ENCODE measurements at regions not wholly inside any gene's neighbourhood (a gene's known extent, or its start where the extent isn't known, plus 50 kb on each side); places are given as distances from the start of the nearest gene placed in this dataset.

DNA sequence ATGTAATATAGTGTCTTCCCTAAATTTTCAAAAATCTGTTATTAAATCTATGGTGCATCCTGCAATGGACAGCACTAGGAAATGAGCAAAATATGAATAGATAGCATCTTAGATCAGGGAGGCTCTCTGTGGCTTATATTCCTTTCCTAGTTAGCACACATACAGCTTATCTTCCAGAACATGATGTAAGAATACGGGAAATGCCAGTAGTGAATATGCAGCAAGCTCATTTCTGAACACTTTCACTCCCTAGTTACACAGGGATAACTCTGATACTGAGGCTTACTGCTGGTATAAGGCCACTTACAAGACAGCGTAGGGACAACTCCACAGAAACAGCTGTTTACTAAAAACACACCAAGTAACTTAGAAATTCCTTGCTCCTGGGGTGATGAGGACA lies 297.3 kb upstream of the SMARCA2 start:
- CTCF ChIA-PET, result no interaction called here
- POLR2A ChIA-PET, result no interaction called here
- RAD21 ChIA-PET (ENCODE audit: low non-redundant PET in 1 of 2, low total read pairs in 2 of 2, uncharacterized antibody in 2 of 2, unreplicated experiment in 2 of 2), result no interaction called here
- no peak overlapping the region for H3K9ac ChIP-seq (ENCODE audit: low read length)
- intact Hi-C loops (cut with micrococcal nuclease), result no loop called here
- H4K20me1 ChIP-seq (ENCODE audit: insufficient read depth), result no peaks in the 10 kb centered on the region
- no peaks in the 10 kb centered on the region for H3K79me2 ChIP-seq (ENCODE audit: insufficient read depth, low read length)
- no peaks in the 10 kb centered on the region for H3K27me3 ChIP-seq (ENCODE audit: insufficient read depth, low read length)
- TF ChIP-seq POLR2A (IDR thresholded peaks at IDR 0.05; ENCODE audit: borderline replicate concordance, extremely low read depth, insufficient read depth, insufficient read length) (no peak), TCF7L2 (IDR thresholded peaks at IDR 0.05; ENCODE audit: borderline replicate concordance, extremely low read depth, insufficient read depth, insufficient read length) (no peak), CBX3 (IDR thresholded peaks at IDR 0.05; ENCODE audit: low read depth) (no peak), EZH2 (IDR thresholded peaks at IDR 0.05) (no peak), JUND (IDR thresholded peaks at IDR 0.05) (no peak), EGR1 (IDR thresholded peaks at IDR 0.05; ENCODE audit: low read depth) (no peak), POLR2AphosphoS5 (IDR thresholded peaks at IDR 0.05; ENCODE audit: low read depth, low read length) (no peak), RAD21 (IDR thresholded peaks at IDR 0.05; ENCODE audit: low read depth) (no peak), ELF1 (IDR thresholded peaks at IDR 0.05; ENCODE audit: borderline replicate concordance, low read depth) (no peak), SIN3A (IDR thresholded peaks at IDR 0.05; ENCODE audit: low read depth) (no peak), EZH2phosphoT487 (IDR thresholded peaks at IDR 0.05; ENCODE audit: borderline replicate concordance) (no peak), FOSL1 (IDR thresholded peaks at IDR 0.05; ENCODE audit: low read depth) (no peak), YY1 (IDR thresholded peaks at IDR 0.05; ENCODE audit: extremely low read depth, insufficient replicate concordance, low read depth, low read length) (no peak), ZFX (IDR thresholded peaks at IDR 0.05) (no peak)
- TF ChIP-seq, protein P1, sequence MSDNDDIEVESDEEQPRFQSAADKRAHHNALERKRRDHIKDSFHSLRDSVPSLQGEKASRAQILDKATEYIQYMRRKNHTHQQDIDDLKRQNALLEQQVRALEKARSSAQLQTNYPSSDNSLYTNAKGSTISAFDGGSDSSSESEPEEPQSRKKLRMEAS (IDR thresholded peaks at IDR 0.05), result no peak
- TF ChIP-seq, protein P2, sequence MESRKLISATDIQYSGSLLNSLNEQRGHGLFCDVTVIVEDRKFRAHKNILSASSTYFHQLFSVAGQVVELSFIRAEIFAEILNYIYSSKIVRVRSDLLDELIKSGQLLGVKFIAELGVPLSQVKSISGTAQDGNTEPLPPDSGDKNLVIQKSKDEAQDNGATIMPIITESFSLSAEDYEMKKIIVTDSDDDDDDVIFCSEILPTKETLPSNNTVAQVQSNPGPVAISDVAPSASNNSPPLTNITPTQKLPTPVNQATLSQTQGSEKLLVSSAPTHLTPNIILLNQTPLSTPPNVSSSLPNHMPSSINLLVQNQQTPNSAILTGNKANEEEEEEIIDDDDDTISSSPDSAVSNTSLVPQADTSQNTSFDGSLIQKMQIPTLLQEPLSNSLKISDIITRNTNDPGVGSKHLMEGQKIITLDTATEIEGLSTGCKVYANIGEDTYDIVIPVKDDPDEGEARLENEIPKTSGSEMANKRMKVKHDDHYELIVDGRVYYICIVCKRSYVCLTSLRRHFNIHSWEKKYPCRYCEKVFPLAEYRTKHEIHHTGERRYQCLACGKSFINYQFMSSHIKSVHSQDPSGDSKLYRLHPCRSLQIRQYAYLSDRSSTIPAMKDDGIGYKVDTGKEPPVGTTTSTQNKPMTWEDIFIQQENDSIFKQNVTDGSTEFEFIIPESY (IDR thresholded peaks at IDR 0.05; ENCODE audit: extremely low read depth, insufficient replicate concordance, low read length), result no peak
- H3K4me2 ChIP-seq (ENCODE audit: low read length), result no peak overlapping the region
- no peak overlapping the region for H3K4me3 ChIP-seq (replicated peaks in 1 of 2; ENCODE audit: low read depth in 1 of 2, low read length in 2 of 2)
- H2AFZ ChIP-seq (ENCODE audit: low read depth, low read length, poor library complexity, severe bottlenecking), result no peak overlapping the region
- H3K9me3 ChIP-seq (ENCODE audit: control insufficient read depth in 1 of 2, insufficient read depth in 1 of 2, low read depth in 1 of 2, low read length in 2 of 2), result peaks cover 0 to 2% of the 10 kb centered on the region in 2 experiments; a peak in 1 of 4 replicates
- H3K27ac ChIP-seq (ENCODE audit: low read depth, low read length), result no peak overlapping the region
- H3K9me2 ChIP-seq (ENCODE audit: insufficient read depth), result no peaks in the 10 kb centered on the region
- H3K4me1 ChIP-seq (ENCODE audit: control insufficient read depth in 1 of 2, insufficient read depth in 2 of 2, low read length in 2 of 2), result no peaks in the 10 kb centered on the region
- ATAC-seq (no peak), DNase-seq (ENCODE audit: low read depth, low spot score) (no peak)
- no peaks in the 10 kb centered on the region for H3K36me3 ChIP-seq (ENCODE audit: control insufficient read depth in 1 of 2, insufficient read depth in 2 of 2, low read length in 2 of 2)
- no TSS peak for BruUV-seq (replicated peaks)

Data from HCT116 (cell line).